CD14-positive monocyte (primary cell): ENCODE measurements at regions not wholly inside any gene's neighbourhood (a gene's known extent, or its start where the extent isn't known, plus 50 kb on each side); places are given as distances from the start of the nearest gene placed in this dataset.
"Not testable (repeated sequence)": the region's sequence is repeated elsewhere in the genome, so short reads cannot be mapped to it uniquely, and the experiment has no call there.

Experiments used
- DNase-seq, 3 donors: peaks; one replicate each; pipeline ENCODE4 v3.0.0-alpha.2; 2011 to 2022
- H2AFZ ChIP-seq: 2 replicates; pipeline ENCODE4 v1.6.0; 2012; ENCODE audit warnings: mild to moderate bottlenecking, low read depth, low read length, inconsistent platforms; ENCODE audit not compliant: insufficient read depth, poor library complexity, severe bottlenecking
- H3K27ac ChIP-seq, 2 donors: 1 replicate in 1 of 2; 2 replicates in 1 of 2; pipeline ENCODE4 v1.5.1; 2012 to 2013; ENCODE audit warnings: low read length in 2 of 2, control low read depth in 1 of 2, inconsistent platforms in 1 of 2, low read depth in 1 of 2, mild to moderate bottlenecking in 1 of 2
- H3K27me3 ChIP-seq, 2 donors: one replicate each; pipeline versions ENCODE4 v1.6.0 to v1.6.1; 2011 to 2013; ENCODE audit warnings: low read length in 2 of 2; ENCODE audit not compliant: control insufficient read depth in 2 of 2, insufficient read depth in 2 of 2
- H3K36me3 ChIP-seq, 2 donors: replicated peaks in 1 of 2; 1 replicate in 1 of 2; 2 replicates in 1 of 2; pipeline versions ENCODE4 v1.5.1 to v1.6.1; 2012 to 2013; ENCODE audit warnings: low read length in 2 of 2, control low read depth in 1 of 2, inconsistent platforms in 1 of 2, mild to moderate bottlenecking in 1 of 2; ENCODE audit not compliant: insufficient read depth in 2 of 2, control insufficient read depth in 1 of 2
- H3K4me1 ChIP-seq, 2 donors: 1 replicate in 1 of 2; 2 replicates in 1 of 2; pipeline versions ENCODE4 v1.5.1 to v1.6.1; 2012 to 2013; ENCODE audit warnings: low read length in 2 of 2, control low read depth in 1 of 2, inconsistent platforms in 1 of 2, mild to moderate bottlenecking in 1 of 2, moderate library complexity in 1 of 2; ENCODE audit not compliant: insufficient read depth in 2 of 2, control insufficient read depth in 1 of 2
- H3K4me2 ChIP-seq: replicated peaks from 2 replicates; pipeline ENCODE3; 2012; ENCODE audit warnings: low read length, moderate library complexity, mild to moderate bottlenecking; ENCODE audit not compliant: poor library complexity, severe bottlenecking; ENCODE audit errors: extremely low read depth
- H3K4me3 ChIP-seq, 3 experiments: fragments of 200-600 bp in 1 of 3; sonication (generic) in 1 of 3; replicated peaks in 1 of 3; 1 replicate in 2 of 3; 2 replicates in 1 of 3; pipeline ENCODE4 v1.5.1; 2011 to 2013; ENCODE audit warnings: low read length in 3 of 3, mild to moderate bottlenecking in 3 of 3, control low read depth in 2 of 3, low read depth in 2 of 3, inconsistent platforms in 1 of 3, moderate library complexity in 1 of 3
- H3K79me2 ChIP-seq: 2 replicates; pipeline ENCODE4 v1.6.0; 2012; ENCODE audit warnings: mild to moderate bottlenecking, control low read depth, inconsistent platforms, low read length, moderate library complexity; ENCODE audit not compliant: insufficient read depth
- H3K9ac ChIP-seq: 2 replicates; pipeline ENCODE4 v1.6.0; 2017; ENCODE audit warnings: low read length, mild to moderate bottlenecking; ENCODE audit not compliant: insufficient read depth, poor library complexity, severe bottlenecking
- H3K9me3 ChIP-seq, 2 donors: replicated peaks in 1 of 2; 1 replicate in 1 of 2; 2 replicates in 1 of 2; pipeline versions ENCODE4 v1.5.1 to v1.6.1; 2012 to 2013; ENCODE audit warnings: low read length in 2 of 2, control low read depth in 1 of 2; ENCODE audit not compliant: control insufficient read depth in 1 of 2, insufficient read depth in 1 of 2
- H4K20me1 ChIP-seq: 2 replicates; pipeline ENCODE4 v1.6.0; 2012; ENCODE audit warnings: mild to moderate bottlenecking, low read length, control low read depth, moderate library complexity; ENCODE audit not compliant: insufficient read depth
- H3K27ac Mint-ChIP-seq, 7 donors: one replicate each; pipeline ENCODE4 v1.8.0; 2020; ENCODE audit warnings: mild to moderate bottlenecking in 7 of 7, mixed read lengths in 7 of 7, moderate library complexity in 6 of 7, inconsistent platforms in 2 of 7
- H3K27me3 Mint-ChIP-seq, 3 donors: one replicate each; pipeline ENCODE4 v1.8.0; 2021 to 2022; ENCODE audit warnings: low read depth in 3 of 3, mild to moderate bottlenecking in 3 of 3, mixed read lengths in 3 of 3, moderate library complexity in 3 of 3, inconsistent platforms in 1 of 3
- H3K36me3 Mint-ChIP-seq, 2 donors: one replicate each; pipeline ENCODE4 v1.8.0; 2020; ENCODE audit warnings: mixed read lengths in 2 of 2, inconsistent platforms in 1 of 2, mild to moderate bottlenecking in 1 of 2
- H3K4me1 Mint-ChIP-seq: one replicate; pipeline ENCODE4 v1.8.0; 2020; ENCODE audit warnings: mild to moderate bottlenecking, mixed read lengths
- H3K4me3 Mint-ChIP-seq, 2 donors: one replicate each; pipeline ENCODE4 v1.8.0; 2020; ENCODE audit warnings: mild to moderate bottlenecking in 2 of 2, mixed read lengths in 2 of 2, moderate library complexity in 1 of 2
- H3K9me3 Mint-ChIP-seq, 7 donors: one replicate each; pipeline ENCODE4 v1.8.0; 2020 to 2022; ENCODE audit warnings: mixed read lengths in 7 of 7, mild to moderate bottlenecking in 6 of 7, moderate library complexity in 6 of 7, inconsistent platforms in 2 of 7
- WGBS: methylation state at CpG from one replicate; pipeline ENCODE4 v1.1.5; 2013; ENCODE audit warnings: missing lambda C conversion rate; ENCODE audit not compliant: insufficient coverage; 5-methylcytosine and 5-hydroxymethylcytosine counted together
- intact Hi-C, 2 donors: fragments of 100-400 bp; cut with micrococcal nuclease; formaldehyde crosslinking; loops; one replicate each; pipeline versions ENCODE4 v1.15.0 to v1.15.1; 2023
- TF ChIP-seq, protein P1 (sequence below): fragments of 200-600 bp; IDR thresholded peaks from one replicate; pipeline ENCODE4 v1.8.0; 2022; ENCODE audit warnings: antibody characterized with exemption, mild to moderate bottlenecking

DNA sequence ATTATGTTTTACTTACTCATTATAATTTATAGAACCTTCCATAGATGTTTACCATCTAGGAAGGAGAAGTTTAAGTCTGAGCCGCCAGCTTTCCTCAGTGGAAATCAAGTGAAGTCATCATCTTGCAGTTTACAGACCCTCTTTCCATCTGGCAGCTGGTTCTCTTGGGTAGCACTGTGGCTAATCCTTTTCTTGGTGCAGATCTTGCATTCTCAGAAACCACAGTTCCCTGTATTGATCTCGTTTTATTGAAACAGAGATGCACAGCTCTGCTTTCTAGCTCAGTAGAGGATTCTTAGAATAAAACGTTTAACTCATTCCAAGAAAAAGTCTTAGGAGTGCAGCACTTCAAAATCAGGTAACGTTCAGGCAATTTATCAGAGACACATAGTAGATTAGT is 1154.7 kb downstream of the FOXD4L5 start:
- H3K4me3 ChIP-seq, H3K79me2 ChIP-seq, intact Hi-C loops: not testable (repeated sequence)

DNA sequence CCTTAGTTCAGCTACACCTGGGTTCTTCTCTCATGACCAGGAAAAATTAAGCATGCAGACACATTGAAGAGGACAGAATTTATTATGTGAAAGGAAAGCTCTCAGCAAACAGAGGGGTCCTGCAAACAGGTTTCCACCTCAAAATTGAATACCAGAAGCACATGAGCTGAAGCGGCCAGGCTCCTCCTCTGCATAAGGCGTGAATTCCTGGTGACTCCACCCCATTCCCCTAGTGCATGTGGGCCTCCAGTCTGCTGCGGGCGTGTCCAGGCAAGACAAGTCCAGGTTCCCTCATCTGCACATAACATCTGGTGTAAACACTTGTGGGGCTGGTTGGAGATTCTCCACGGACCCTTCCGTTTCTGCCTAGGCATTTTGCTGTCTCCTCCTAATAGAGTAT is 1156.4 kb downstream of the FOXD4L5 start:
- H4K20me1 ChIP-seq: no peaks in the 10 kb centered on the region
- TF ChIP-seq, protein P1, sequence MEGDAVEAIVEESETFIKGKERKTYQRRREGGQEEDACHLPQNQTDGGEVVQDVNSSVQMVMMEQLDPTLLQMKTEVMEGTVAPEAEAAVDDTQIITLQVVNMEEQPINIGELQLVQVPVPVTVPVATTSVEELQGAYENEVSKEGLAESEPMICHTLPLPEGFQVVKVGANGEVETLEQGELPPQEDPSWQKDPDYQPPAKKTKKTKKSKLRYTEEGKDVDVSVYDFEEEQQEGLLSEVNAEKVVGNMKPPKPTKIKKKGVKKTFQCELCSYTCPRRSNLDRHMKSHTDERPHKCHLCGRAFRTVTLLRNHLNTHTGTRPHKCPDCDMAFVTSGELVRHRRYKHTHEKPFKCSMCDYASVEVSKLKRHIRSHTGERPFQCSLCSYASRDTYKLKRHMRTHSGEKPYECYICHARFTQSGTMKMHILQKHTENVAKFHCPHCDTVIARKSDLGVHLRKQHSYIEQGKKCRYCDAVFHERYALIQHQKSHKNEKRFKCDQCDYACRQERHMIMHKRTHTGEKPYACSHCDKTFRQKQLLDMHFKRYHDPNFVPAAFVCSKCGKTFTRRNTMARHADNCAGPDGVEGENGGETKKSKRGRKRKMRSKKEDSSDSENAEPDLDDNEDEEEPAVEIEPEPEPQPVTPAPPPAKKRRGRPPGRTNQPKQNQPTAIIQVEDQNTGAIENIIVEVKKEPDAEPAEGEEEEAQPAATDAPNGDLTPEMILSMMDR: no peak
- no peak for DNase-seq
- no peaks in the 10 kb centered on the region for H3K4me1 ChIP-seq
- H3K36me3 ChIP-seq: no peaks in the 10 kb centered on the region
- no peaks in the 10 kb centered on the region for H3K27me3 Mint-ChIP-seq
- H3K36me3 Mint-ChIP-seq: no peaks in the 10 kb centered on the region
- no peak overlapping the region for H3K9ac ChIP-seq
- intact Hi-C loops: no loop called here
- H3K9me3 Mint-ChIP-seq: peaks cover 1 to 7% (median 2%) of the 10 kb centered on the region in 7 donors
- H3K27ac ChIP-seq: no peak overlapping the region
- H3K27ac Mint-ChIP-seq: no peak overlapping the region
- H3K27me3 ChIP-seq: no peaks in the 10 kb centered on the region
- H3K79me2 ChIP-seq: no peaks in the 10 kb centered on the region
- H3K4me3 Mint-ChIP-seq: no peak overlapping the region
- H3K9me3 ChIP-seq: peaks cover 0 to 6% of the 10 kb centered on the region in 2 donors
- H3K4me3 ChIP-seq: no peak overlapping the region
- H3K4me1 Mint-ChIP-seq: no peaks in the 10 kb centered on the region
- no peak overlapping the region for H3K4me2 ChIP-seq
- no peak overlapping the region for H2AFZ ChIP-seq
- no CpG with 5 or more reads among the region's 6 CpGs for WGBS

More for the DNA sequence above, 1154.7 kb downstream of the FOXD4L5 start:
- H3K27me3 Mint-ChIP-seq, H3K9me3 ChIP-seq, H3K4me2 ChIP-seq, H4K20me1 ChIP-seq, H3K36me3 Mint-ChIP-seq, DNase-seq, H2AFZ ChIP-seq, H3K9ac ChIP-seq, H3K27ac ChIP-seq, H3K4me3 Mint-ChIP-seq, H3K27ac Mint-ChIP-seq, H3K27me3 ChIP-seq, H3K4me1 ChIP-seq, H3K4me1 Mint-ChIP-seq, H3K9me3 Mint-ChIP-seq, H3K36me3 ChIP-seq: not testable (repeated sequence)
- no CpG with 5 or more reads among the region's 4 CpGs for WGBS

DNA sequence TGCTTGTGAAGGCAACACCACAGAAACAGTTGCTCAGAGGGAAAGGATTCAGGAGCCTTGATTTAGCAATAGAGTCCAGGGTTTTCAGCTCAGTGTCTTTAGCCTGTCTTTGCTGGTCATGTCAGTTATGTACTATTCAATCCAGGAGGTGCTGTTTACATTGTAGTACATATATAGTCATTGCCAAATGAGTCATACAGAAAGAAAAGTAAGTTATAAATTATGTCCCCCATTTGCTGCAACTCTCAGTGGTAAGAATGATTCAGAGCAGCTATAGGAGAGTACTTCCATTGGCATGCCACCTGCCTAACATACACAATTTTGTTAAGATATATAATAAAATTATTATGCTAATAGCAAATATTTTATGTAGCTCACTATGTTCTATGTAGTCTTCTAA is 1163.4 kb downstream of the FOXD4L5 start:
- H3K36me3 ChIP-seq, H3K4me3 ChIP-seq, intact Hi-C loops, H3K27me3 ChIP-seq, H3K9me3 ChIP-seq, H3K4me3 Mint-ChIP-seq, H3K9ac ChIP-seq, H3K27me3 Mint-ChIP-seq, H3K4me1 ChIP-seq, H3K36me3 Mint-ChIP-seq, H3K27ac Mint-ChIP-seq, H3K27ac ChIP-seq, H3K4me2 ChIP-seq, H2AFZ ChIP-seq, H3K4me1 Mint-ChIP-seq, H3K79me2 ChIP-seq, H4K20me1 ChIP-seq, DNase-seq: not testable (repeated sequence)
- H3K9me3 Mint-ChIP-seq: peaks cover 0 to 12% (median 4%) of the 10 kb centered on the region in 7 donors

GRCh38 chr9:64117329-64117728 is 1167.7 kb downstream of the FOXD4L5 start:
- H3K27ac Mint-ChIP-seq, H3K9ac ChIP-seq, H3K4me3 ChIP-seq, intact Hi-C loops, H2AFZ ChIP-seq, DNase-seq, H3K79me2 ChIP-seq, H3K9me3 Mint-ChIP-seq, H3K4me3 Mint-ChIP-seq, H3K36me3 Mint-ChIP-seq, H3K9me3 ChIP-seq, H3K27me3 Mint-ChIP-seq, H3K36me3 ChIP-seq, H4K20me1 ChIP-seq, H3K4me1 ChIP-seq, H3K4me1 Mint-ChIP-seq, H3K27ac ChIP-seq, H3K4me2 ChIP-seq, H3K27me3 ChIP-seq: not testable (repeated sequence)
- 80% methylated on average over 1 of the region's 5 CpGs for WGBS
